ENCODE measurements at regions not wholly inside any gene's neighbourhood (a gene's known extent, or its start where the extent isn't known, plus 50 kb on each side); places are given as distances from the start of the nearest gene placed in this dataset.

DNA sequence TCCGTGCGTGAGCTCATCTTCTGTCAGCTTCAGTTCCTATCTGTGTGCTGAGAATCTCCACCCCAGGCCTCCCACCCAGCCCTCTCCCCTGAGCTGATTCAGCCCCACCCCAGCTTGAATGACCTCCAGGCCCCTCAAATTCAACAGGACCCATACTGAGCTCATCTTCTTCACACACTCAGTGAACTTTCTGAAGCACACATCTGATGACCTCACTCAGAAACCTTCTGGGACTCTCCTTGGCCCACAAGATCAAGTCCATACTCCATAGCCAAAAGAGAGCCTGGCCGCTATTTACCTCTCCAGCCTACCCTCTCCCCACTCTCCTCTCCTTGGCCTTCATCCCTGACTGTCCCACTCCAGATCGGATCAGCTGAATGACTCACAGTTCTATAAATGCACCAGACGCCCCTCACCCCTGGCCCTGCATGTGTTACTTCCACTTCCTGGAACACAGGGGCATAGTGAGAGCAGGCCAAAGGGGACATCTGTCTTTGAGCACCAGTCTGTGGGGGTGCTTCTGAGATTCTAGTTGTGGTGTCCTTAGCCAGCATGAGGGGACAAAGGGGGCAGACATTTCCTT is 62.5 kb downstream of the PJA1 start:
- TF ChIP-seq POLR2A (IDR thresholded peaks at IDR 0.05) (no peak), POLR2AphosphoS5 (IDR thresholded peaks at IDR 0.05) (no peak)
- TF ChIP-seq, protein P1, sequence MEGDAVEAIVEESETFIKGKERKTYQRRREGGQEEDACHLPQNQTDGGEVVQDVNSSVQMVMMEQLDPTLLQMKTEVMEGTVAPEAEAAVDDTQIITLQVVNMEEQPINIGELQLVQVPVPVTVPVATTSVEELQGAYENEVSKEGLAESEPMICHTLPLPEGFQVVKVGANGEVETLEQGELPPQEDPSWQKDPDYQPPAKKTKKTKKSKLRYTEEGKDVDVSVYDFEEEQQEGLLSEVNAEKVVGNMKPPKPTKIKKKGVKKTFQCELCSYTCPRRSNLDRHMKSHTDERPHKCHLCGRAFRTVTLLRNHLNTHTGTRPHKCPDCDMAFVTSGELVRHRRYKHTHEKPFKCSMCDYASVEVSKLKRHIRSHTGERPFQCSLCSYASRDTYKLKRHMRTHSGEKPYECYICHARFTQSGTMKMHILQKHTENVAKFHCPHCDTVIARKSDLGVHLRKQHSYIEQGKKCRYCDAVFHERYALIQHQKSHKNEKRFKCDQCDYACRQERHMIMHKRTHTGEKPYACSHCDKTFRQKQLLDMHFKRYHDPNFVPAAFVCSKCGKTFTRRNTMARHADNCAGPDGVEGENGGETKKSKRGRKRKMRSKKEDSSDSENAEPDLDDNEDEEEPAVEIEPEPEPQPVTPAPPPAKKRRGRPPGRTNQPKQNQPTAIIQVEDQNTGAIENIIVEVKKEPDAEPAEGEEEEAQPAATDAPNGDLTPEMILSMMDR (IDR thresholded peaks at IDR 0.05): no peak

Measured in sigmoid colon (tissue), 4 donors.